ENCODE measurements at regions not wholly inside any gene's neighbourhood (a gene's known extent, or its start where the extent isn't known, plus 50 kb on each side); places are given as distances from the start of the nearest gene placed in this dataset.

- no peak overlapping the region for H3K27ac ChIP-seq (ENCODE audit: low read depth in 1 of 2, low read length in 1 of 2)
- no peak for TF ChIP-seq CTCF (IDR thresholded peaks at IDR 0.05; ENCODE audit: control extremely low read depth, extremely low read depth)
- 93 to 95% methylated on average over 4 of the region's 4 CpGs for WGBS, 2 donors
- ATAC-seq (ENCODE audit: insufficient read depth, low FRiP score) (no peak), DNase-seq (no peak)
- no peaks in the 10 kb centered on the region for H3K9me3 ChIP-seq (ENCODE audit: control insufficient read depth in 4 of 4, insufficient read depth in 3 of 4, low read length in 3 of 4)
- H3K27me3 ChIP-seq (ENCODE audit: control insufficient read depth in 3 of 3, insufficient read depth in 3 of 3, low read length in 2 of 3): no peaks in the 10 kb centered on the region
- H3K9ac ChIP-seq (ENCODE audit: insufficient read depth in 1 of 2, low read length in 2 of 2): no peak overlapping the region
- no peak overlapping the region for H3K4me3 ChIP-seq
- H3K4me1 ChIP-seq (ENCODE audit: control insufficient read depth in 5 of 5, insufficient read depth in 5 of 5, low read length in 5 of 5): no peaks in the 10 kb centered on the region
- H3K36me3 ChIP-seq (ENCODE audit: control insufficient read depth in 4 of 4, insufficient read depth in 4 of 4, low read length in 4 of 4): no peaks in the 10 kb centered on the region
Observed at GRCh38 chr13:107473253-107473652, 742.1 kb downstream of the LIG4 start.

GRCh38 chr13:107466326-107467099 is 748.8 kb downstream of the LIG4 start:
- H3K4me1 ChIP-seq (ENCODE audit: control insufficient read depth in 5 of 5, insufficient read depth in 5 of 5, low read length in 5 of 5): peaks cover 0 to 4% (median 0%) of the 10 kb centered on the region in 5 donors
- TF ChIP-seq CTCF (IDR thresholded peaks at IDR 0.05; ENCODE audit: control extremely low read depth, extremely low read depth): no peak
- no peaks in the 10 kb centered on the region for H3K27me3 ChIP-seq (ENCODE audit: control insufficient read depth in 3 of 3, insufficient read depth in 3 of 3, low read length in 2 of 3)
- no peaks in the 10 kb centered on the region for H3K36me3 ChIP-seq (ENCODE audit: control insufficient read depth in 4 of 4, insufficient read depth in 4 of 4, low read length in 4 of 4)
- H3K9ac ChIP-seq (ENCODE audit: insufficient read depth in 1 of 2, low read length in 2 of 2): no peak overlapping the region
- no peak overlapping the region for H3K27ac ChIP-seq (ENCODE audit: low read depth in 1 of 2, low read length in 1 of 2)
- 75 to 83% methylated on average over 3 of the region's 3 CpGs for WGBS, 2 donors
- ATAC-seq (ENCODE audit: insufficient read depth, low FRiP score): no peak
- peaks cover 0 to 2% (median 0%) of the 10 kb centered on the region in 4 donors for H3K9me3 ChIP-seq (ENCODE audit: control insufficient read depth in 4 of 4, insufficient read depth in 3 of 4, low read length in 3 of 4)
- no peak overlapping the region for H3K4me3 ChIP-seq
- DNase-seq: no peak

- 77 to 80% methylated on average over 2 of the region's 2 CpGs for WGBS, 2 donors
- H3K4me3 ChIP-seq: no peak overlapping the region
- ATAC-seq (ENCODE audit: insufficient read depth, low FRiP score): no peak
Observed at GRCh38 chr13:107462501-107462900, 752.8 kb downstream of the LIG4 start.

More at GRCh38 chr13:107462501-107462900, 752.8 kb downstream of the LIG4 start:
- Histone ChIP-seq H3K36me3 (ENCODE audit: control insufficient read depth in 4 of 4, insufficient read depth in 4 of 4, low read length in 4 of 4) (no peaks in the 10 kb centered on the region), H3K9ac (ENCODE audit: insufficient read depth in 1 of 2, low read length in 2 of 2) (no peak overlapping the region), H3K27ac (ENCODE audit: low read depth in 1 of 2, low read length in 1 of 2) (no peak overlapping the region), H3K9me3 (ENCODE audit: control insufficient read depth in 4 of 4, insufficient read depth in 3 of 4, low read length in 3 of 4) (peaks cover 0 to 2% (median 0%) of the 10 kb centered on the region in 4 donors), H3K27me3 (ENCODE audit: control insufficient read depth in 3 of 3, insufficient read depth in 3 of 3, low read length in 2 of 3) (no peaks in the 10 kb centered on the region), H3K4me1 (ENCODE audit: control insufficient read depth in 5 of 5, insufficient read depth in 5 of 5, low read length in 5 of 5) (peaks cover 0 to 14% (median 3%) of the 10 kb centered on the region in 5 donors)
- no peak for DNase-seq
- TF ChIP-seq CTCF (IDR thresholded peaks at IDR 0.05; ENCODE audit: control extremely low read depth, extremely low read depth): no peak

Measured in lung (tissue), 11 donors.